Fibroblast of the aortic adventitia (primary cell): ENCODE measurements at regions not wholly inside any gene's neighbourhood (a gene's known extent, or its start where the extent isn't known, plus 50 kb on each side); places are given as distances from the start of the nearest gene placed in this dataset.
"Not testable (repeated sequence)": the region's sequence is repeated elsewhere in the genome, so short reads cannot be mapped to it uniquely, and the experiment has no call there.

ENCODE experiments used
- DNase-seq: peaks from one replicate; pipeline ENCODE4 v3.0.0-alpha.2; 2010; ENCODE audit warnings: low read depth
- H3K4me3 ChIP-seq: 2 replicates; pipeline ENCODE4 v1.5.1; 2011; ENCODE audit warnings: low read depth, mild to moderate bottlenecking, control low read depth, low read length, moderate library complexity
- TF ChIP-seq, protein P1 (sequence below): IDR thresholded peaks from 2 replicates; pipeline ENCODE4 v1.5.1; 2011; ENCODE audit warnings: mild to moderate bottlenecking, low read length, control low read depth, inconsistent platforms; ENCODE audit not compliant: insufficient read depth

DNA sequence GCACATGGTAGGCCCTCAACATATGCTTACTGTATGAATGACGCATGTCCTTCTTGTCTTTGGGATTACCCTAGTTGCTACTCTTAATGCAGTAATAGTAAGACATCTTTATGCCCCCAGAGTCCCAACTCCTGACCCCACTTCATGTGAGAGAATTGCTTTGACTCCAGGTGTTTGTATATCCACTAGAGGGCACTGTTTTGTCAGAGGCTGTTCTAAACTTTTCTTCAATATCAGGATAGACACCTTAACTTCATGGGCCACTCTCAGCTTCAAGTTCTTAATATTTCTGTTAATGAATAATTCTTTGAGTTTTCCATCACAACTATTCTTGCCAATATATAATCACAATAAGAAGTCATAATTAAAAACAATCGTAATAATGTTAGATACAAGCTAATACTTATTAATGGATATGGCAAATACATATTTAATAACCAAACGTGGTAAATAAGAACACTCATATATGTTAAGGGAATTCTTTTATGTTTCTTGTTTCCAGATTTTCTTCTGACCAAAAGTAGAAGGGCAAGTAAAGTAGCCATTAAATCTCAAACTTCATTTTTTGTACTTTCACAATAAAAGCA, 337.2 kb upstream of the DNAJC19 start:
- no peak overlapping the region for H3K4me3 ChIP-seq
- TF ChIP-seq, protein P1, sequence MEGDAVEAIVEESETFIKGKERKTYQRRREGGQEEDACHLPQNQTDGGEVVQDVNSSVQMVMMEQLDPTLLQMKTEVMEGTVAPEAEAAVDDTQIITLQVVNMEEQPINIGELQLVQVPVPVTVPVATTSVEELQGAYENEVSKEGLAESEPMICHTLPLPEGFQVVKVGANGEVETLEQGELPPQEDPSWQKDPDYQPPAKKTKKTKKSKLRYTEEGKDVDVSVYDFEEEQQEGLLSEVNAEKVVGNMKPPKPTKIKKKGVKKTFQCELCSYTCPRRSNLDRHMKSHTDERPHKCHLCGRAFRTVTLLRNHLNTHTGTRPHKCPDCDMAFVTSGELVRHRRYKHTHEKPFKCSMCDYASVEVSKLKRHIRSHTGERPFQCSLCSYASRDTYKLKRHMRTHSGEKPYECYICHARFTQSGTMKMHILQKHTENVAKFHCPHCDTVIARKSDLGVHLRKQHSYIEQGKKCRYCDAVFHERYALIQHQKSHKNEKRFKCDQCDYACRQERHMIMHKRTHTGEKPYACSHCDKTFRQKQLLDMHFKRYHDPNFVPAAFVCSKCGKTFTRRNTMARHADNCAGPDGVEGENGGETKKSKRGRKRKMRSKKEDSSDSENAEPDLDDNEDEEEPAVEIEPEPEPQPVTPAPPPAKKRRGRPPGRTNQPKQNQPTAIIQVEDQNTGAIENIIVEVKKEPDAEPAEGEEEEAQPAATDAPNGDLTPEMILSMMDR, result peak; percentile 74
- DNase-seq, result peak; percentile 54

DNA sequence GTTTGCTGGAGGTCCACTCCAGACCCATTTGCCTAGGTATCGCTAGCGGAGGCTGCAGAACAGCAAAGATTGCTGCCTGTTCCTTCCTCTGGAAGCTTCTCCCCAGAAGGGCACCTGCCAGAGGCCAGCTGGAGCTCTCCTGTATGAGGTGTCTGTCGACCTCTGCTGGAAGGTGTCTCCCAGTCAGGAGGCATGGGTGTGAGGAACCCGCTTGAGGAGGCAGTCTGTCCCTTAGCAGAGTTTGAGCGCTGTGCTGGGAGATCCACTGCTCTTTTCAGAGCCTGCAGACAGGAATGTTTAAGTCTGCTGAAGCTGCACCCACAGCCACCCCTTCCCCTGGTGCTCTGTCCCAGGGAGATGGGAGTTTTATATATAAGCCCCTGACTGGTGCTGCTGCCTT, 335.0 kb upstream of the DNAJC19 start:
- H3K4me3 ChIP-seq, DNase-seq: not testable (repeated sequence)

DNA sequence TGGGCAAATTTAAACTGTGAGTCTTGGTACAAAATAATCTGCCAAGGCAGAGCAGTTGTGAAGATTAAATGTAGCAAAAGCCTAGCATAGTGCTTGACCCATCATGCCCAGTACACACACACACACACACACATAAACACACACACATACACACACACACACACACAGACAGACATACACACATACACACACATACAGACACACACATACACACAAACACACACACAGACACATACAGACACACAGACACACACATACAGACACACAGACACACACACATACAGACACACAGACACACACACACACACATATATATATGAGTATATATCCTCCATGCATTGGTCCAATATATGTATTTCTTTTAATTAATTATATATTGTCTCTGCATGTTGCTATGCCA, 328.8 kb upstream of the DNAJC19 start:
- no peak for DNase-seq
- no peak overlapping the region for H3K4me3 ChIP-seq
- TF ChIP-seq, protein P1, result no peak

- DNase-seq, result no peak
- TF ChIP-seq, protein P1, result no peak
- H3K4me3 ChIP-seq, result no peak overlapping the region
Observed at GRCh38 chr3:181317508-181317907, 328.0 kb upstream of the DNAJC19 start.

DNA sequence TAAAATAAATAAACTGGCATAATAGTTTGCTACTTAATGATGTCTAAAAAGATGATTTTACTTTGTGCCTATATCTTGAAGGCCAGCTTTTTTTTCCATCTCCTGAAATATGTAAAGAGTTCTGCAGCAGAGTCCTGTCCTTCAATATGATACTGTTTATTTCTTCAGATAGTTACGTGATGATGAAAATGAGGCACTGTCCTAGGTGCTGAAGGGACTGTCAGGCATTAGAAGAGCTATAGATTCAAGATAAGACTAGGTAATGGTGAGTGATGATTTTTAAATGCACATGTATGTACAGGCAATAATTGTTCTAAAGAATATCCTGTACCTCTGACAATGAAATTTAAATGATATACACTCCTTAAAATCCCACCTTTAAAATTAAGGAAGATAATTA, 326.9 kb upstream of the DNAJC19 start:
- peak; percentile 37 for DNase-seq
- no peak overlapping the region for H3K4me3 ChIP-seq
- TF ChIP-seq, protein P1, result no peak

DNA sequence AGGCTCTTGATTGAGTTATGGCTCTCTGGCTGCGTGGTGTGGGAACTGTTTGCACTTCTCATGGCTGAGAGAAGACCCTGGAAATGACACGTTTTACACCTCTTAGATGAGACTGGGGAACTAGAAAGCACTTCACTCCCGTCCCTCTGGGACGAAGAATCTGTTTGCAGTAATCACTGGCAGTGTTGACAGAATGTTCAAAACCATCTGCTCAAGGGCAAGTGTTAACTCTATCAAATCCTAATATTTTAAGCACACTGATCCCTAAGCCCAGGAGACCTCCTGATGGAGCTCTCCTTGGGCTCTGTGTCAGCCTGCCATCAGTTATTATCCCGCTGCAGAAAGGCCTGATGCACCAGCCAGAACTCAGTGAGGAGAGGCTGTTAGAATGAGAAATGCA, 323.8 kb upstream of the DNAJC19 start:
- DNase-seq, result no peak
- TF ChIP-seq, protein P1, result no peak

GRCh38 chr3:181311186-181311585, 321.6 kb upstream of the DNAJC19 start:
- H3K4me3 ChIP-seq, result no peak overlapping the region
- DNase-seq, result no peak
- TF ChIP-seq, protein P1, result no peak

More for the DNA sequence above, 323.8 kb upstream of the DNAJC19 start:
- H3K4me3 ChIP-seq, result no peak overlapping the region
